ENCODE measurements at regions not wholly inside any gene's neighbourhood (a gene's known extent, or its start where the extent isn't known, plus 50 kb on each side); places are given as distances from the start of the nearest gene placed in this dataset.
A peak's percentile ranks its signal among the peaks of the same experiment; 100 is the strongest.

GRCh38 chr3:150080058-150080730 is 109.5 kb upstream of the PFN2 start:
- H3K4me3 ChIP-seq (replicated peaks; ENCODE audit: low read depth, low read length): no peak overlapping the region
- TF ChIP-seq, protein P1, sequence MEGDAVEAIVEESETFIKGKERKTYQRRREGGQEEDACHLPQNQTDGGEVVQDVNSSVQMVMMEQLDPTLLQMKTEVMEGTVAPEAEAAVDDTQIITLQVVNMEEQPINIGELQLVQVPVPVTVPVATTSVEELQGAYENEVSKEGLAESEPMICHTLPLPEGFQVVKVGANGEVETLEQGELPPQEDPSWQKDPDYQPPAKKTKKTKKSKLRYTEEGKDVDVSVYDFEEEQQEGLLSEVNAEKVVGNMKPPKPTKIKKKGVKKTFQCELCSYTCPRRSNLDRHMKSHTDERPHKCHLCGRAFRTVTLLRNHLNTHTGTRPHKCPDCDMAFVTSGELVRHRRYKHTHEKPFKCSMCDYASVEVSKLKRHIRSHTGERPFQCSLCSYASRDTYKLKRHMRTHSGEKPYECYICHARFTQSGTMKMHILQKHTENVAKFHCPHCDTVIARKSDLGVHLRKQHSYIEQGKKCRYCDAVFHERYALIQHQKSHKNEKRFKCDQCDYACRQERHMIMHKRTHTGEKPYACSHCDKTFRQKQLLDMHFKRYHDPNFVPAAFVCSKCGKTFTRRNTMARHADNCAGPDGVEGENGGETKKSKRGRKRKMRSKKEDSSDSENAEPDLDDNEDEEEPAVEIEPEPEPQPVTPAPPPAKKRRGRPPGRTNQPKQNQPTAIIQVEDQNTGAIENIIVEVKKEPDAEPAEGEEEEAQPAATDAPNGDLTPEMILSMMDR (IDR thresholded peaks at IDR 0.05; ENCODE audit: low read length, missing control alignments): no peak
- DNase-seq (ENCODE audit: low read depth): no peak

- no peak overlapping the region for H3K4me3 ChIP-seq (replicated peaks; ENCODE audit: low read depth, low read length)
- TF ChIP-seq, protein P1 (IDR thresholded peaks at IDR 0.05; ENCODE audit: low read length, missing control alignments): no peak
- DNase-seq (ENCODE audit: low read depth): peak; percentile 88
These were observed 108.5 kb upstream of the PFN2 start for GRCh38 chr3:150079029-150079739.

DNA sequence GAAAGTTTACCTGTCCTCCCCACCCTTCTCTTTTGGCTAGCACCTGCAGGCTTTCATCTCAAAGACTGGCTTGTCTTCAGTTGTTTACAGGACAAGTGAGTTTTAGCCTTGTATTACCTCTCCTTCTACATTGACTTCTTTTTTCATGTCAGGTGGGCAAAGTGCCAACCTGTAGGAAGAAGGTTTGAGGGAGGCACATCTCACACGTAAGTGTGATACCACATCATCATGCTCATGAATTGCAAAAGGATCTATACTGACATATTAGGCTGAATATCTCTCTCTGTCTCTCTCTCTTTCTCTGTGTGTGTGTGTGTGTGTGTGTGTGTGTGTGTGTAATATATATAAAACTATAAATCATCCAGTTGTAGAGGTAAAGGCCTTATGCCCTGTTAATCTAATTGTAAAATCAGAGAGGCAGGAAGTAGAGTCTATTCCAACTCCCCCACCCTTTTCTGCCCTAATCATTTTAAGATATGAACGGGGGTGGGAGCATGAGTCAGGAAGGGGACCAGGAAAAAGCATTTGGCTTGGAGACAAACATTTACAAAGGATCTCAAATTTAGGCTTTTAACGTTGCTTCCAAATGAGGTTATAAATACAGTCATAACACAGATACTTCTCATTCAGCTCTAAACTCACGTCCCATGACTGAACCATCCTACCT is 107.0 kb upstream of the PFN2 start:
- no peak overlapping the region for H3K4me3 ChIP-seq (replicated peaks; ENCODE audit: low read depth, low read length)
- DNase-seq (ENCODE audit: low read depth): peak; percentile 68
- TF ChIP-seq, protein P1 (IDR thresholded peaks at IDR 0.05; ENCODE audit: low read length, missing control alignments): no peak

- no peak overlapping the region for H3K4me3 ChIP-seq (replicated peaks; ENCODE audit: low read depth, low read length)
- TF ChIP-seq, protein P1 (IDR thresholded peaks at IDR 0.05; ENCODE audit: low read length, missing control alignments): no peak
- DNase-seq (ENCODE audit: low read depth): no peak
These were observed 106.4 kb upstream of the PFN2 start for GRCh38 chr3:150077107-150077506.

GRCh38 chr3:150076443-150076842 is 105.7 kb upstream of the PFN2 start:
- DNase-seq (ENCODE audit: low read depth): no peak
- TF ChIP-seq, protein P1 (IDR thresholded peaks at IDR 0.05; ENCODE audit: low read length, missing control alignments): no peak
- H3K4me3 ChIP-seq (replicated peaks; ENCODE audit: low read depth, low read length): no peak overlapping the region

GRCh38 chr3:150075417-150075865 is 104.7 kb upstream of the PFN2 start:
- no peak for DNase-seq (ENCODE audit: low read depth)
- H3K4me3 ChIP-seq (replicated peaks; ENCODE audit: low read depth, low read length): no peak overlapping the region
- TF ChIP-seq, protein P1 (IDR thresholded peaks at IDR 0.05; ENCODE audit: low read length, missing control alignments): no peak

All from fibroblast of pulmonary artery (primary cell).